ENCODE measurements at regions not wholly inside any gene's neighbourhood (a gene's known extent, or its start where the extent isn't known, plus 50 kb on each side); places are given as distances from the start of the nearest gene placed in this dataset.

DNA sequence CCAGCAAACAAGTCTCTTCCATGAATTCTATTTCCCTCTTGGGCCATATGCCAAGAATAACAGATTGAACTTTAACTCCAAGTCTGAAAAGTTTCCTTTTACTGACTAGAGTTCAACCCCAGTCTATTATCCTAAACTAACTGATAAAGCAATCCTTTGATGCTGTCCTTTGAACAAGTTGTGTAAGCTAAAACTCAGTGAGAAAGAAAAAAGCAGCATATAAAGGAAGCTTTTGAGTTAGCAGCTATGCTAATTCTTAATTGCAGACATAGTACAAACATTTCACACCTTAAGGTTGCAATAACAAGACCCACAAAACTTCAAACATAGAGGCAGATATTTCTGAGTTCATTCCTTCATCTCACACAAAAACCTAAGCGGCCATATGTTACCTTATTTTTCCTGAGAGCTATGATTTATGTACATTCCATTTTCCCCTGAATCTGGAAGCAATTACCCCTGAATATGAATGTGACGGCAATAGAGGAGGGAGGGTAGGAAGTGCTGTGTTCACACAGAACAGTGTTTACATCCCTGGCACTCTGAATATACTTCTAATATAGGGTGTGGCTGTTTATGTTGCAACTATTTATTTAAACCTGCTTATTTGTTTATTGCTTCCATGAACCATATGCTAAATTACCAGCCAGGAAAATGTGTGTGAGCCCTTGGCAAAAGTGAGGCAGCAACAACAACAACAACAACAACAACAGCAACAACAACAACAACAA, 180.6 kb downstream of the IRS1 start (continued):
- TF ChIP-seq JUN (CRISPR knock-in tag; IDR thresholded peaks at IDR 0.05) = 0 out of 2 replicates have a peak, but pooled peaks have one; percentile 28
- no peak for TF ChIP-seq ZNF619 (CRISPR knock-in tag; IDR thresholded peaks at IDR 0.05)
- no peak for TF ChIP-seq ZNF496 (CRISPR knock-in tag; IDR thresholded peaks at IDR 0.05; ENCODE audit: insufficient replicate concordance)
- TF ChIP-seq, protein P1, sequence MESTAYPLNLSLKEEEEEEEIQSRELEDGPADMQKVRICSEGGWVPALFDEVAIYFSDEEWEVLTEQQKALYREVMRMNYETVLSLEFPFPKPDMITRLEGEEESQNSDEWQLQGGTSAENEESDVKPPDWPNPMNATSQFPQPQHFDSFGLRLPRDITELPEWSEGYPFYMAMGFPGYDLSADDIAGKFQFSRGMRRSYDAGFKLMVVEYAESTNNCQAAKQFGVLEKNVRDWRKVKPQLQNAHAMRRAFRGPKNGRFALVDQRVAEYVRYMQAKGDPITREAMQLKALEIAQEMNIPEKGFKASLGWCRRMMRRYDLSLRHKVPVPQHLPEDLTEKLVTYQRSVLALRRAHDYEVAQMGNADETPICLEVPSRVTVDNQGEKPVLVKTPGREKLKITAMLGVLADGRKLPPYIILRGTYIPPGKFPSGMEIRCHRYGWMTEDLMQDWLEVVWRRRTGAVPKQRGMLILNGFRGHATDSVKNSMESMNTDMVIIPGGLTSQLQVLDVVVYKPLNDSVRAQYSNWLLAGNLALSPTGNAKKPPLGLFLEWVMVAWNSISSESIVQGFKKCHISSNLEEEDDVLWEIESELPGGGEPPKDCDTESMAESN (CRISPR knock-in tag; conservative IDR thresholded peaks at IDR 0.05) = peak; percentile 65; the same call in 1 of the 2 replicates
- TF ChIP-seq, protein P2, sequence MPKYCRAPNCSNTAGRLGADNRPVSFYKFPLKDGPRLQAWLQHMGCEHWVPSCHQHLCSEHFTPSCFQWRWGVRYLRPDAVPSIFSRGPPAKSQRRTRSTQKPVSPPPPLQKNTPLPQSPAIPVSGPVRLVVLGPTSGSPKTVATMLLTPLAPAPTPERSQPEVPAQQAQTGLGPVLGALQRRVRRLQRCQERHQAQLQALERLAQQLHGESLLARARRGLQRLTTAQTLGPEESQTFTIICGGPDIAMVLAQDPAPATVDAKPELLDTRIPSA (CRISPR knock-in tag; IDR thresholded peaks at IDR 0.05; ENCODE audit: borderline replicate concordance) = no peak
- TF ChIP-seq CHD4 (IDR thresholded peaks at IDR 0.05; ENCODE audit: borderline replicate concordance, low read length) = peak; percentile 84; the same call in 1 of the 2 replicates
- TF ChIP-seq, protein P3, sequence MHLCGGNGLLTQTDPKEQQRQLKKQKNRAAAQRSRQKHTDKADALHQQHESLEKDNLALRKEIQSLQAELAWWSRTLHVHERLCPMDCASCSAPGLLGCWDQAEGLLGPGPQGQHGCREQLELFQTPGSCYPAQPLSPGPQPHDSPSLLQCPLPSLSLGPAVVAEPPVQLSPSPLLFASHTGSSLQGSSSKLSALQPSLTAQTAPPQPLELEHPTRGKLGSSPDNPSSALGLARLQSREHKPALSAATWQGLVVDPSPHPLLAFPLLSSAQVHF (CRISPR knock-in tag; IDR thresholded peaks at IDR 0.05) = no peak
- TF ChIP-seq DMAP1 (CRISPR knock-in tag; IDR thresholded peaks at IDR 0.05) = peak; percentile 37; the same call in 1 of the 2 replicates
- peak; percentile 99 for TF ChIP-seq HNF4A (CRISPR knock-in tag; IDR thresholded peaks at IDR 0.05)
- TF ChIP-seq STAG1 (CRISPR knock-in tag; IDR thresholded peaks at IDR 0.05) = peak; percentile 44
- TF ChIP-seq RBAK (CRISPR knock-in tag; IDR thresholded peaks at IDR 0.05) = no peak
- no peak for TF ChIP-seq ZNF180 (CRISPR knock-in tag; IDR thresholded peaks at IDR 0.05; ENCODE audit: borderline replicate concordance, low read depth)
- TF ChIP-seq ZNF501 (CRISPR knock-in tag; IDR thresholded peaks at IDR 0.05) = no peak
- TF ChIP-seq SAP130 (CRISPR knock-in tag; IDR thresholded peaks at IDR 0.05; ENCODE audit: low read depth) = peak; percentile 81
- no peak for TF ChIP-seq ZNF709 (CRISPR knock-in tag; IDR thresholded peaks at IDR 0.05)
- peak; percentile 79; the same call in 1 of the 2 replicates for TF ChIP-seq KDM3A (CRISPR knock-in tag; IDR thresholded peaks at IDR 0.05; ENCODE audit: low read depth)
- peak; percentile 97 for TF ChIP-seq HDAC2 (CRISPR knock-in tag; IDR thresholded peaks at IDR 0.05)
- no peak for TF ChIP-seq POLR2AphosphoS5 (IDR thresholded peaks at IDR 0.05; ENCODE audit: low read depth, low read length)
- TF ChIP-seq, protein P4, sequence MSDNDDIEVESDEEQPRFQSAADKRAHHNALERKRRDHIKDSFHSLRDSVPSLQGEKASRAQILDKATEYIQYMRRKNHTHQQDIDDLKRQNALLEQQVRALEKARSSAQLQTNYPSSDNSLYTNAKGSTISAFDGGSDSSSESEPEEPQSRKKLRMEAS (IDR thresholded peaks at IDR 0.05) = peak; percentile 43
- TF ChIP-seq EP300 (IDR thresholded peaks at IDR 0.05; ENCODE audit: low read depth in 2 of 2, low read length in 2 of 2) = peak; percentile 26 to 100; a peak in 2 of 4 replicates
- TF ChIP-seq EP300 (CRISPR knock-in tag; IDR thresholded peaks at IDR 0.05; ENCODE audit: borderline replicate concordance) = peak; percentile 93; the same call in 1 of the 2 replicates
- TF ChIP-seq ZNF850 (CRISPR knock-in tag; conservative IDR thresholded peaks at IDR 0.05) = no peak
- TF ChIP-seq, protein P5, sequence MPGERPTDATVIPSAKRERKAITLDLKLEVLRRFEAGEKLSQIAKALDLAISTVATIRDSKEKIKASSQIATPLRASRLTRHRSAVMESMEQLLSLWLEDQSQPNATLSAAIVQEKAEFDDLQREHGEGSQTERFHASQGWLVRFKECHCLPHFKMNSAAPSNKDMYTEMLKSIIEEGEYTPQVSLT (CRISPR knock-in tag; IDR thresholded peaks at IDR 0.05; ENCODE audit: borderline replicate concordance, low read depth) = 0 out of 2 replicates have a peak, but pooled peaks have one; percentile 86
- TF ChIP-seq ZNF317 (CRISPR knock-in tag; IDR thresholded peaks at IDR 0.05) = peak; percentile 83
- no peak for TF ChIP-seq HNRNPH1 (optimal IDR thresholded peaks at IDR 0.05; ENCODE audit: low read depth, low read length)
- TF ChIP-seq KLF12 (CRISPR knock-in tag; IDR thresholded peaks at IDR 0.05; ENCODE audit: borderline replicate concordance) = 0 out of 2 replicates have a peak, but pooled peaks have one; percentile 62
- TF ChIP-seq IKZF1 (IDR thresholded peaks at IDR 0.05) = no peak
